Loucy (cell line): ENCODE measurements at regions not wholly inside any gene's neighbourhood (a gene's known extent, or its start where the extent isn't known, plus 50 kb on each side); places are given as distances from the start of the nearest gene placed in this dataset.

Source experiments
- H2AFZ ChIP-seq: fragments of 200-600 bp; sonication (generic); 2 replicates; pipeline ENCODE4 v1.6.0; 2016; ENCODE audit warnings: antibody characterized with exemption, mild to moderate bottlenecking, low read length, moderate library complexity
- H3F3A ChIP-seq: fragments of 200-600 bp; 2 replicates; pipeline ENCODE4 v1.6.0; 2016; ENCODE audit warnings: antibody characterized with exemption, low read depth, mild to moderate bottlenecking
- H3K27me3 ChIP-seq: fragments of 200-600 bp; sonication (generic); 2 replicates; pipeline ENCODE4 v1.6.1; 2014; ENCODE audit warnings: low read length, mild to moderate bottlenecking; ENCODE audit not compliant: insufficient read depth, poor library complexity, severe bottlenecking
- H3K36me3 ChIP-seq: fragments of 200-600 bp; sonication (generic); 2 replicates; pipeline ENCODE4 v1.6.1; 2016; ENCODE audit warnings: low read length; ENCODE audit not compliant: insufficient read depth
- H3K4me1 ChIP-seq: fragments of 200-600 bp; sonication (generic); 2 replicates; pipeline ENCODE4 v1.5.1; 2014; ENCODE audit warnings: low read length, mild to moderate bottlenecking; ENCODE audit not compliant: insufficient read depth, poor library complexity, severe bottlenecking
- H3K4me2 ChIP-seq: fragments of 200-600 bp; sonication (generic); 2 replicates; pipeline ENCODE4 v1.6.0; 2014; ENCODE audit warnings: antibody characterized with exemption, low read length, low read depth, mild to moderate bottlenecking; ENCODE audit not compliant: poor library complexity, severe bottlenecking
- H3K4me3 ChIP-seq: fragments of 200-600 bp; sonication (generic); 2 replicates; pipeline ENCODE4 v1.5.1; 2014; ENCODE audit warnings: low read length, mild to moderate bottlenecking, mixed read lengths; ENCODE audit not compliant: poor library complexity, severe bottlenecking
- H3K79me2 ChIP-seq: fragments of 200-600 bp; sonication (generic); 2 replicates; pipeline ENCODE4 v1.6.1; 2014; ENCODE audit warnings: low read length; ENCODE audit not compliant: insufficient read depth
- H3K9ac ChIP-seq: fragments of 200-600 bp; sonication (generic); 2 replicates; pipeline ENCODE4 v1.6.0; 2014; ENCODE audit warnings: mild to moderate bottlenecking, low read depth, low read length, moderate library complexity; ENCODE audit not compliant: poor library complexity, severe bottlenecking
- H3K9me2 ChIP-seq: fragments of 200-600 bp; sonication (generic); replicated peaks from 2 replicates; pipeline ENCODE4 v1.6.1; 2016; ENCODE audit warnings: low read depth, low read length, mixed read lengths
- H3K9me3 ChIP-seq: fragments of 200-600 bp; sonication (generic); 2 replicates; pipeline ENCODE4 v1.6.1; 2014; ENCODE audit warnings: mild to moderate bottlenecking, antibody characterized with exemption, low read length, low read depth; ENCODE audit not compliant: insufficient read depth
- H4K20me1 ChIP-seq: fragments of 200-600 bp; sonication (generic); 2 replicates; pipeline ENCODE4 v1.6.0; 2014; ENCODE audit warnings: antibody characterized with exemption, low read length, mild to moderate bottlenecking; ENCODE audit not compliant: insufficient read depth, poor library complexity, severe bottlenecking
- EZH2phosphoT487 ChIP-seq: fragments of 200-600 bp; IDR thresholded peaks from 2 replicates; pipeline ENCODE4 v1.6.1; 2018; ENCODE audit warnings: antibody characterized with exemption, mild to moderate bottlenecking, moderate library complexity, borderline replicate concordance
- TF ChIP-seq, protein P1 (sequence below): fragments of 200-600 bp; sonication (generic); conservative IDR thresholded peaks from 2 replicates; pipeline ENCODE4 v1.5.1; 2014; ENCODE audit warnings: mild to moderate bottlenecking, antibody characterized with exemption, low read length

GRCh38 chr2:19611491-19612332, 253.3 kb upstream of the OSR1 start:
- no peaks in the 10 kb centered on the region for H3K79me2 ChIP-seq
- no peaks in the 10 kb centered on the region for H4K20me1 ChIP-seq
- TF ChIP-seq, protein P1, sequence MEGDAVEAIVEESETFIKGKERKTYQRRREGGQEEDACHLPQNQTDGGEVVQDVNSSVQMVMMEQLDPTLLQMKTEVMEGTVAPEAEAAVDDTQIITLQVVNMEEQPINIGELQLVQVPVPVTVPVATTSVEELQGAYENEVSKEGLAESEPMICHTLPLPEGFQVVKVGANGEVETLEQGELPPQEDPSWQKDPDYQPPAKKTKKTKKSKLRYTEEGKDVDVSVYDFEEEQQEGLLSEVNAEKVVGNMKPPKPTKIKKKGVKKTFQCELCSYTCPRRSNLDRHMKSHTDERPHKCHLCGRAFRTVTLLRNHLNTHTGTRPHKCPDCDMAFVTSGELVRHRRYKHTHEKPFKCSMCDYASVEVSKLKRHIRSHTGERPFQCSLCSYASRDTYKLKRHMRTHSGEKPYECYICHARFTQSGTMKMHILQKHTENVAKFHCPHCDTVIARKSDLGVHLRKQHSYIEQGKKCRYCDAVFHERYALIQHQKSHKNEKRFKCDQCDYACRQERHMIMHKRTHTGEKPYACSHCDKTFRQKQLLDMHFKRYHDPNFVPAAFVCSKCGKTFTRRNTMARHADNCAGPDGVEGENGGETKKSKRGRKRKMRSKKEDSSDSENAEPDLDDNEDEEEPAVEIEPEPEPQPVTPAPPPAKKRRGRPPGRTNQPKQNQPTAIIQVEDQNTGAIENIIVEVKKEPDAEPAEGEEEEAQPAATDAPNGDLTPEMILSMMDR: no peak
- no peak for TF ChIP-seq EZH2phosphoT487
- no peak overlapping the region for H2AFZ ChIP-seq
- no peaks in the 10 kb centered on the region for H3K9me2 ChIP-seq
- no peak overlapping the region for H3K4me3 ChIP-seq
- H3K36me3 ChIP-seq: no peaks in the 10 kb centered on the region
- H3K4me2 ChIP-seq: no peak overlapping the region
- no peaks in the 10 kb centered on the region for H3F3A ChIP-seq
- no peaks in the 10 kb centered on the region for H3K4me1 ChIP-seq
- H3K9ac ChIP-seq: no peak overlapping the region
- H3K27me3 ChIP-seq: no peaks in the 10 kb centered on the region
- H3K9me3 ChIP-seq: no peaks in the 10 kb centered on the region; the same call in 1 of the 2 replicates

GRCh38 chr2:19609266-19609665, 250.8 kb upstream of the OSR1 start:
- Histone ChIP-seq H3K4me1 (no peaks in the 10 kb centered on the region), H3K9me3 (no peaks in the 10 kb centered on the region; the same call in 1 of the 2 replicates), H3K9me2 (no peaks in the 10 kb centered on the region), H3K4me3 (no peak overlapping the region), H3K9ac (no peak overlapping the region), H3K4me2 (no peak overlapping the region), H3F3A (no peaks in the 10 kb centered on the region), H3K79me2 (no peaks in the 10 kb centered on the region), H4K20me1 (no peaks in the 10 kb centered on the region), H2AFZ (no peak overlapping the region), H3K36me3 (no peaks in the 10 kb centered on the region), H3K27me3 (no peaks in the 10 kb centered on the region)
- no peak for TF ChIP-seq EZH2phosphoT487
- TF ChIP-seq, protein P1: no peak

GRCh38 chr2:19607931-19608771, 249.7 kb upstream of the OSR1 start:
- TF ChIP-seq, protein P1: no peak
- TF ChIP-seq EZH2phosphoT487: no peak
- Histone ChIP-seq H3K4me2 (no peak overlapping the region), H3K4me1 (no peaks in the 10 kb centered on the region), H3K9ac (no peak overlapping the region), H3K4me3 (no peak overlapping the region), H2AFZ (no peak overlapping the region), H3K36me3 (no peaks in the 10 kb centered on the region), H3K27me3 (no peaks in the 10 kb centered on the region), H3F3A (no peaks in the 10 kb centered on the region), H3K9me3 (no peaks in the 10 kb centered on the region), H3K79me2 (no peaks in the 10 kb centered on the region), H4K20me1 (no peaks in the 10 kb centered on the region), H3K9me2 (no peaks in the 10 kb centered on the region)
